H7 (cell line): ENCODE measurements at regions not wholly inside any gene's neighbourhood (a gene's known extent, or its start where the extent isn't known, plus 50 kb on each side); places are given as distances from the start of the nearest gene placed in this dataset.

Experiments used
- DNase-seq: peaks from one replicate; pipeline ENCODE4 v3.0.0; 2012
- H3K27me3 ChIP-seq: 2 replicates; pipeline ENCODE4 v1.6.0; 2011; ENCODE audit warnings: mild to moderate bottlenecking, low read length; ENCODE audit not compliant: control insufficient read depth, insufficient read depth
- H3K36me3 ChIP-seq: replicated peaks from 2 replicates; pipeline ENCODE4 v1.5.1; 2011; ENCODE audit warnings: low read length; ENCODE audit not compliant: control insufficient read depth, insufficient read depth
- H3K4me3 ChIP-seq: 2 replicates; pipeline ENCODE4 v1.5.1; 2011; ENCODE audit warnings: low read depth, mild to moderate bottlenecking, control low read depth, low read length, moderate library complexity; ENCODE audit not compliant: insufficient read depth

DNA sequence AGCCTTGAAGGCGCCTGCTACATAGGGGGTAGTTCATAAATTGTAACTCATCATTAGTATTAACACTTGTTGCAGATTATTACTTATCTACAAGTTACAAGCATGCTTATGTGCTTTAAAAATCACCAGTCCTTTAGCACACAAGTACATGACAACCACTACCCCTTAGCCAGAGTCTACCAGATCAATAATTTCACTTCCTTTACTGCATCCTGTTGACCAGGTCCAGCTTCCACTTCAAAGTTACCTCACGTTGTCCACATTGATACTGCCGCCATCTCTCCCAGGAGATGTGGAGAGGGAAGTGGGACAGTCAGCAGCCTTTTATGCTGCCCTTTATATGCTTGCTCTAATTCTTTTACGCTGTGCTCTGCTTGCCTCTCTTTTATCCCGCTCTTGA, 231.3 kb upstream of the CXXC4 start:
- Histone ChIP-seq H3K36me3 (no peaks in the 10 kb centered on the region), H3K27me3 (no peaks in the 10 kb centered on the region), H3K4me3 (no peak overlapping the region)
- no peak for DNase-seq

DNA sequence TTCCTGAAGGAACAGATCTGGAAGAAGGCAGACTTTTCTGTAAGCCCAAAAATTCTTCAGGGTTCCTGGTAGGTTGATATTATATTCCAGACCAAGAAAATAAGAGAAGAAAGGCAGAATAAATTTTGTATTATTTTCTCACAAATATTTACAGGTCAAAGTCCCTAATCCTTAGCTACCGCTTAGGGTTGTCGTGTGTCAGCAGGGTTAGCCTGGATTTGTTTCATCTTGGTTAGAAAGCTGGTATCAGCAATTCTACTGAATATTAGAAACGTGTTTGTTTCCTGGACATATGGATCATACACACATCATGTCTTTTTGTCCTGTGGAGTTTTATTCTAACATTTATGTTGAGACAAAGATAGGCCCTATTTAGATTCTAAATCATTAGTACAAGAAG, 232.9 kb upstream of the CXXC4 start:
- no peak for DNase-seq
- Histone ChIP-seq H3K4me3 (no peak overlapping the region), H3K27me3 (no peaks in the 10 kb centered on the region), H3K36me3 (no peaks in the 10 kb centered on the region)

DNA sequence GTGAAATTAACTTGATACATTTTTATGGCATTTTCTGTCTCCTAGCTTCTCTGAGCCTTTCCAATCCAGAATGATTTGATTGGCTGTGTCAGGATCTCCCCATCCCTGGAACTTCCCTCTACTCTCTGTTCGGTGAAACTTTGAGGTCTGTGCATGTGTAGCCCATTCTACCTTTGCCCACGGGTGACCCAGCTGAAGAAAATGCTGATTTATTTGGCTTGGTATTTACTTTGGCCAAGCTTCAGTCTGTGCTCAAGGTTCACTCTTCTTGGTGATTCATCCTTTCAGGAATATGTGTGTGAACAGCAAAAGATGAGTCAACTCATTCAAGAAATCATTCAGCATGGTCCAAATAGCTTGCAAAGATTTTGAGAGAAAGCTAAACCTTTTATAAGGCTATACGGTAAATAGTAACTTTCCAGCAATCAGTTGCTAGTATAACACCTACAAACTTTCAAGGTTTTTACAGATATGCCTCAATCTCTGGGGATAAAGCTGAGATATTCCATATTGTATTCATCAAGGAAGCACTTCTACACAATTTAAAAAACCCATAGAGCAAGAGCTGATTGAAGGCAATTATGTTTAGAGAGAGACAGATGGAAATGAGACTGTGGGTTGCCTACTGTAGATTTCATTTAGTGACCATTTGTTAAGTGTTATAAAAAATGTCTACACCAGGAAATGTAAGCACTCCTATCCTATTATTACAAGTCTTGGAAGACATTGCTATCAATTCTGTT, 233.9 kb upstream of the CXXC4 start:
- Histone ChIP-seq H3K36me3 (no peaks in the 10 kb centered on the region), H3K4me3 (no peak overlapping the region), H3K27me3 (no peaks in the 10 kb centered on the region)
- DNase-seq, result no peak

DNA sequence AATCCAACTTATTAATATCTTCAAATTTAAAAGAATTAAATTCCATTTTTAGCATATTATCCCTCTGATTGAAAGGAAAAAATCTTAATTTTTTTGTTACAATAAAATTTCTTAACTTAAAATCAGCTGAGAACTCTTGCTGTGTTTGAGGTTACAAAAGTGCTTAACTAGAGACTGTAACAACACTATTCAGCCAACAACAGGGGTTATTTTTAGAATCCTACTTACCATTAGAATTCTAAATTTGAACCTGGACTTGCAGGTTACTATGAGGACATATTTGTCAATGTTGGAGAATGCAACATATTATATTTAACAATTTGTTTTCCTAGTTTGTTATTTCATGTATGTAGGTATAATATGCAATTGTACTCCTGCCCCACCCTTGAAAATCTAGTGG, 238.1 kb upstream of the CXXC4 start:
- Histone ChIP-seq H3K36me3 (no peaks in the 10 kb centered on the region), H3K27me3 (no peaks in the 10 kb centered on the region), H3K4me3 (no peak overlapping the region)
- DNase-seq, result no peak

DNA sequence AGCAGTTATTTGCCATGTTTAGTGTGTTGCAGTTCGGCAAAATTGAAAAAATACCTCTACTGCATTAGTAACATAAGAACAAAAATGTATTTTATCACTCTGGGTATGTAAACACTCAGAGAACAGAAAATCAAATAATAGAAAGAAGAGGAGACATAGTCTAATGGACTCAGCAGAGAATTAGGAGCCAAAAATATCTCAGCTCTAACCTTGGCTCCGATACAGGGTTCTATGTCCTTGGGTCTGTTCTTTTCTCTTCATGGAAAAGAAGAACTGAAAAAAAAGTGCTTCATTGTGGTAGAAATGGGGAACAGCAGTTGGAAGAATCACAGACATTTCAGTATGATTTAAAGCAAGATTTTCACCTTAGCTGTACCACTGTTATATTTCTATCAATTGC, 240.5 kb upstream of the CXXC4 start:
- H3K27me3 ChIP-seq, result no peaks in the 10 kb centered on the region
- no peak overlapping the region for H3K4me3 ChIP-seq
- H3K36me3 ChIP-seq, result no peaks in the 10 kb centered on the region
- no peak for DNase-seq

DNA sequence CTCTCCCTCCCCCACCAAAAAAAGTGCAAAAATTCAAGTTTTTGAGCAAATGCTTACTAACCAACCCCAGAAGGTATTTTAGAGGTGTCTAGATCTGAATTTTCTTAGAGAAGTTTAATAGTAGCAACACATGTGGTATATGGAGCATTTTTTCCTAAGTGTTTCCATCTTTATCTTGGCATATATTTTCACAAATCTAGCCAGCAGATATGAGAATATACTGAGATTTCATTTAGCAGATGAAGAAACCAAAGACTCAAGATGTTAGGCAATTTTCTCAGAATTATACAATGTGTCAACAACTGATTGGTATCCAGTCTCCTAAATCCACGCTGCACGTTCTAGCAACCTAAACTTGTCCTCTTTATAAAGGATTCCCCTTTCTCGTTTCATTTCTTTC, 245.5 kb upstream of the CXXC4 start:
- H3K27me3 ChIP-seq, result no peaks in the 10 kb centered on the region
- H3K36me3 ChIP-seq, result no peaks in the 10 kb centered on the region
- no peak overlapping the region for H3K4me3 ChIP-seq
- no peak for DNase-seq

DNA sequence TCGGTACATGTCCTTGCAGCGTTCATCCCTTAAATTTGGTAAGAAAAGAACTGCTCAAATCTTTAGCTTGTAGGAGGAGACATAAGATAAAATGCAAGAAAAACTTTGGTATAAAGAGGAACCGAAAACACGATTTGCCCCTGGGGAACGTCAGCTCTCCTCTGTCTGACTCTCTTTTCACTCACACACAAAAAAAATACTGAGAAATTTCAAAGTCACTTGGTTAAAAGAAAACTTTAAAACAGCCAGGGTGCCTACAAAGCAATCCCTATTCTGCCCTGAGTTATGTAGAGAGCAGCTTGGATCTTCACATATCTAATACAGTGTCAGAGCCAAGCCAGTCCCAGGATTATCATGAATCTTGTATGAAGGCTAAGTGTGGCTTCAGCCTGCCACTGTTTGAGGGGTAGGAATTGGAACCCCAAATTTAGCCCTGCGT, 248.5 kb upstream of the CXXC4 start:
- Histone ChIP-seq H3K36me3 (no peaks in the 10 kb centered on the region), H3K27me3 (no peaks in the 10 kb centered on the region), H3K4me3 (no peak overlapping the region)
- no peak for DNase-seq

DNA sequence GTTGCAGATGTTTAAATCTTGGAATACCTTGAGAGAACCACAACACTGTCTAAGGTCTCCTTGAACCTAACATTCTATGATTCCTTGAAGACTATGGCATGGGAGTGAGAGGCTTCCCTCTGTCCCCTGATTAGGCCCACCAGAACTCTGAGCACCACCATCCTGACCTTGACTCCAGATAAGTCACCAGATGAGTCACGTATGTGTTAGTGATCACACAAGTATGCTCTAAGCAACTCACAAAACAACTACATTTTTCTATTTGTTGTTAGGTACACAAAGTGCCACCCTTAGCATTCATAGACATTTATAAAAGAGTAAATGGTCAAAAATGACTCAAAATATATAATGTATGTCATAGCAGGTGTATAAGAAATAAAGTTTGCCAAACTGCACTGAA, 252.9 kb upstream of the CXXC4 start:
- Histone ChIP-seq H3K4me3 (no peak overlapping the region), H3K27me3 (no peaks in the 10 kb centered on the region), H3K36me3 (no peaks in the 10 kb centered on the region)
- no peak for DNase-seq

DNA sequence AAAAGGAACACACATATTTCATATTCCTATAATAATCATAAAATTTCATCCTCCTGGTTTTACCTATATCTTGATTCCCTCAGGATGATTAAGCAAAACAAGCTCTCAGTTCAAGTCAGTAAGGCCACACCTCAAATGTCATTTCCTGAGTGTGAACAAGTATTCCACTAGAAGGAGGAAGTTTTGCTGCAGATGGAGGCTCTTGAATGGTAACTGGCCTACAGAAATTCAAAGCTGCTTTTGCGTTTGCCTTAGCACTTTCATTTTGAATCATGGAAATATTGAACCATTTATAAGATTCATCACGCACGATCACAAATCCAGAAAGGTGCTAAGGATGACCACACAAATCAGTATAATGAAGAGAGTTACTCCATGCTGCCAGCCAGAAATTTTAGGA, 254.4 kb upstream of the CXXC4 start:
- no peak for DNase-seq
- H3K27me3 ChIP-seq, result no peaks in the 10 kb centered on the region
- no peaks in the 10 kb centered on the region for H3K36me3 ChIP-seq
- no peak overlapping the region for H3K4me3 ChIP-seq

DNA sequence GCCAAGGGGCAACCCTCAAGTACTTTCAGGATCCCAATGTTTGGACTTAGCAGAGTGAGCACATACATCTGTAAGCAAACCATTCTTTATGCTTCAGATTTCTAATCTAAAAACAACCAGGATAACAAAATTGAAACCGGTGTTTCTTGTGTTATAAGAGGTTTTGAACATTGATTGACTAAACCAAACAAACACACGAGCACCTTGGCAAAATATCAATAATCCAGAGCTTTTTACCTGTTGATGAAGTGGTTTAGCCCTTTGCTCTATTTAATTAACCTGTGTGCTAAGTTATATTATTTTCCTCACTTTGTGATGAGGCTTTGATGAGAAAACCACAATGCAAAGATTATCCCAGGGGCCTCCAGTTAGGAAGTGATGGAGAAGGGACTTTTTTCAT, 255.3 kb upstream of the CXXC4 start:
- Histone ChIP-seq H3K36me3 (no peaks in the 10 kb centered on the region), H3K4me3 (no peak overlapping the region), H3K27me3 (no peaks in the 10 kb centered on the region)
- no peak for DNase-seq

DNA sequence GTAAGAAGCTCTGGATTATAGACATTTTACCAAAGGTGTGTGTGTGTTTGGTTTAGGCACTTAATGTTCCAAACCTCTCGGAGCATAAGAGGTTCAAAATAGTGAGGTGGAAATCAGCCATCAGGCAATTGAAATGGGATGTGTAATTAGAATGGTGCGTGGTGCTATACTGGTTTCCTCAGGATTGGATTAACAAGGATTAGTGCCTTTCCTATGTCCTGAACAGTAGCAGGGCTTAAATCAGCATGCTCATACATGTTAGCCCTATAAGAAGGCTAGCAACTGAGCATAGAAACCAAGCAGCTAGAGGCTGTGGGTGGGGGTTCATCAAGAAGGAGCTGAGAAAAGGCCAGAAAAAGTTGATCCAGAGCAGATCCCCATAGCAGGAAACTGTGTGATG, 256.8 kb upstream of the CXXC4 start:
- no peak for DNase-seq
- Histone ChIP-seq H3K4me3 (no peak overlapping the region), H3K36me3 (no peaks in the 10 kb centered on the region), H3K27me3 (no peaks in the 10 kb centered on the region)

DNA sequence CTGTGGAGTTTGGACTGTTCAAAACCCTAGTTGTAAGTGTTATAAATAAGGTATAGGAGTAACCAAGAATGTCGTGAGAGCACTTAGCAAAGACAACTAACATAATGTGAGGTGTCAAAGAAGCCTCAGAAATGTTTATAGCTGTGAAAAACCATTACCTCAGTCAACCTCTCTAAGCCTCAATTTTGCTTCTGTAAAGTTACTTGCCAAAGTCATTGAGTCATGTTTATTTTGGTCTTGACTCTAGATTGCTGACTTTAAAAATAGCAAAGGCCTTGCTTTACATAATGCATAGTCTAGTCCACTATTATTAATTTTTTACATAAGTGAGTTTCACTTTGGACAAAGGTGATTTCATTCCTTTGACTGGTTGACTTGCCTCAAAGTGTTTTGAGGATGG, 257.6 kb upstream of the CXXC4 start:
- no peaks in the 10 kb centered on the region for H3K27me3 ChIP-seq
- no peak for DNase-seq
- no peak overlapping the region for H3K4me3 ChIP-seq
- no peaks in the 10 kb centered on the region for H3K36me3 ChIP-seq

DNA sequence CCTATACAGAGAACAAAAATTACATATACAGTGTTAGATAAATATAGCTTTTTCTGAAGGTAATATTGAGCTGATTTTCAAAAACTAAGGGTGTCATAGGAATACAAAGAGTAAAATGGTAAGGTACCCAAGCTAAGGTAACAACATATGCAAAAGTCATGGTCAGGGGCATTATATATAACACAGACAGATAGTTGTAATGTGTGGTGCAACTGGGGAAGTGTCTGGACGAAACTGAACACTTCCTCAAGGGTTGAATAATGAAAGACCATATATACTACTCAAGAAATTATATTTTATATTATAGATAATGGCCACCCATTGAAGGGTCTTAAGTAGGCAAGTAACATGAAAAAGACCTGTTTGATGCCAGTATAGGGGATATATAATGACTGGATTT, 262.1 kb upstream of the CXXC4 start:
- Histone ChIP-seq H3K36me3 (no peaks in the 10 kb centered on the region), H3K4me3 (no peak overlapping the region), H3K27me3 (no peaks in the 10 kb centered on the region)
- DNase-seq, result no peak

DNA sequence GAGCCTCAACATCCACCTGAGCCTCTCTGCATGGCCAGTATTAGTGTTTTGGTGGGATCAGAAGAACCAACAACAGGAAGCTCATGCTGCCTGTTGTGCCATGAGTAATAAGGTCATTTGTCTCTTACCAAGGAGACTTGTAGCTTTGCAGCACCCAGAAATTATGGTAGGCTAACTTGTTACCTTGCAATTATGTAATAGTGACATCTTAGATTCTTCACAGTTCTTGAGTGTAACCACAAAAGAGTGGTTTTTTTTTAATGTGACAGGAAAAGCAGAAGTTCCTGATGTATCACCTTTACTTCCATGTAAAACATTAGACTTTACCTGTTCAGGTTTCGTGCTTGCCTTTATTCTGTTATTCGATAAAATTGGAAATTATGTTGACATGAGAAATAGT, 263.9 kb upstream of the CXXC4 start:
- H3K36me3 ChIP-seq, result no peaks in the 10 kb centered on the region
- no peaks in the 10 kb centered on the region for H3K27me3 ChIP-seq
- DNase-seq, result no peak
- H3K4me3 ChIP-seq, result no peak overlapping the region

DNA sequence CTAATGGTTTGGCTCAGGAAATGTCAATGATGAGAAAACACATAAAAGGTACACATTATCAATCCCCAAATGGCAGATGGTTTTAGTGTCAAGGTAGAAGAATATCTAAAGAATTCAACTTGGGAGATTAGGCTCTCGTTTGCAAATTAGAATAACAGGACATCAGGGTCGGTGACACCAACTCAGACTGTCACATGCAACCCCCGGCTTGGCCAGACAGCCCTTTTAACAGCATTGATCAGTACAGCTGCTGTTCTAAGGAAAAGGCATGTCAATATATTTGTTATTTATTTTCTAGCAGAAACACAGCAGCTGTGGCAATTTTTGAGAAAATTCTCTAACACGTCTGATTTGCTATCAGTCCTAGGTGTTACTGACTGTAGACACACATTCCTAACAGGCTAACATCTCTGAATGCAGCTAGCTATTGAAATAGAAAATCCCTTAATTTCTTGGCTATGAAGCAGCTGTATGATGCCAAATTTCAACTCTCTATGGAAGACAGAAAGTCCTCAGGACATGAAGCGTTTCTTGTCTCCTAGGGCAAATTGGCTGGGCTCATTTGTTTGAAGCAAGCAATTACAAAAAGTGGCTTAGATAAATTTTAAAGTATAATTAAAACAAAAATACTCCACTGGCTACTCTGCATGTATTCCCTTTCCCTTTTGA, 269.0 kb upstream of the CXXC4 start:
- Histone ChIP-seq H3K4me3 (no peak overlapping the region), H3K36me3 (no peaks in the 10 kb centered on the region), H3K27me3 (no peaks in the 10 kb centered on the region; the same call in 1 of the 2 replicates)
- no peak for DNase-seq
